ENCODE measurements at regions not wholly inside any gene's neighbourhood (a gene's known extent, or its start where the extent isn't known, plus 50 kb on each side); places are given as distances from the start of the nearest gene placed in this dataset.

- 53 to 80% (median 75%) methylated on average over 1 of the region's 1 CpG for WGBS, 4 donors
- no peaks in the 10 kb centered on the region for H3K27me3 ChIP-seq
- no peaks in the 10 kb centered on the region for H3K9me3 ChIP-seq (replicated peaks in 1 of 3)
- no peak for DNase-seq
- no peak overlapping the region for H3K4me3 ChIP-seq
- no peak overlapping the region for H3K27ac ChIP-seq
- no peaks in the 10 kb centered on the region for H3K4me1 ChIP-seq (replicated peaks in 1 of 2)
- TF ChIP-seq POLR2A (IDR thresholded peaks at IDR 0.05) (no peak), CTCF (IDR thresholded peaks at IDR 0.05) (no peak)
- intact Hi-C loops (cut with DNase I) = no loop called here
- H3K36me3 ChIP-seq (replicated peaks in 1 of 2) = no peaks in the 10 kb centered on the region
Observed at GRCh38 chr13:103521532-103521931, 455.3 kb upstream of the SLC10A2 start.

GRCh38 chr13:103517768-103518102 lies 451.5 kb upstream of the SLC10A2 start:
- TF ChIP-seq CTCF (IDR thresholded peaks at IDR 0.05) (no peak), POLR2A (IDR thresholded peaks at IDR 0.05) (no peak)
- H3K9me3 ChIP-seq (replicated peaks in 1 of 3) = no peaks in the 10 kb centered on the region
- H3K27me3 ChIP-seq = no peaks in the 10 kb centered on the region
- intact Hi-C loops (cut with DNase I) = no loop called here
- H3K4me3 ChIP-seq = no peak overlapping the region
- no peak overlapping the region for H3K27ac ChIP-seq
- no peak for DNase-seq
- H3K36me3 ChIP-seq (replicated peaks in 1 of 2) = no peaks in the 10 kb centered on the region
- no peaks in the 10 kb centered on the region for H3K4me1 ChIP-seq (replicated peaks in 1 of 2)
- 73 to 84% (median 78%) methylated on average over 2 of the region's 2 CpGs for WGBS, 4 donors

- no peak for TF ChIP-seq CTCF (IDR thresholded peaks at IDR 0.05)
- TF ChIP-seq POLR2A (IDR thresholded peaks at IDR 0.05) = no peak
- DNase-seq = no peak
- no peak overlapping the region for H3K27ac ChIP-seq
- no peaks in the 10 kb centered on the region for H3K27me3 ChIP-seq
- H3K36me3 ChIP-seq (replicated peaks in 1 of 2) = no peaks in the 10 kb centered on the region
- no peak overlapping the region for H3K4me3 ChIP-seq
- WGBS, 4 donors = 63 to 73% (median 67%) methylated on average over 3 of the region's 3 CpGs
- intact Hi-C loops (cut with DNase I) = no loop called here
- no peaks in the 10 kb centered on the region for H3K4me1 ChIP-seq (replicated peaks in 1 of 2)
- no peaks in the 10 kb centered on the region for H3K9me3 ChIP-seq (replicated peaks in 1 of 3)
Observed at GRCh38 chr13:103517066-103517767, 451.0 kb upstream of the SLC10A2 start.

GRCh38 chr13:103516015-103516795 lies 450.0 kb upstream of the SLC10A2 start:
- no peak overlapping the region for H3K4me3 ChIP-seq
- WGBS, 4 donors = 73 to 78% (median 76%) methylated on average over 6 of the region's 6 CpGs
- no peaks in the 10 kb centered on the region for H3K27me3 ChIP-seq
- no peak for DNase-seq
- H3K9me3 ChIP-seq (replicated peaks in 1 of 3) = no peaks in the 10 kb centered on the region
- intact Hi-C loops (cut with DNase I) = no loop called here
- TF ChIP-seq POLR2A (IDR thresholded peaks at IDR 0.05) (no peak), CTCF (IDR thresholded peaks at IDR 0.05) (no peak)
- H3K4me1 ChIP-seq (replicated peaks in 1 of 2) = no peaks in the 10 kb centered on the region
- H3K27ac ChIP-seq = no peak overlapping the region
- H3K36me3 ChIP-seq (replicated peaks in 1 of 2) = no peaks in the 10 kb centered on the region
